CD4-positive, alpha-beta memory T cell (primary cell): ENCODE measurements at regions not wholly inside any gene's neighbourhood (a gene's known extent, or its start where the extent isn't known, plus 50 kb on each side); places are given as distances from the start of the nearest gene placed in this dataset.

Source experiments
- CTCF ChIA-PET: fragments of 350-600 bp; sonication (Branson Sonifier 250); formaldehyde crosslinking; loops from one replicate; lab custom pipeline; 2021; ENCODE audit warnings: inconsistent platforms; ENCODE audit not compliant: partially characterized antibody; lab: Charles Lee
- POLR2A ChIA-PET: fragments of 350-600 bp; sonication (Branson Sonifier 250); formaldehyde crosslinking; loops from one replicate; lab custom pipeline; 2021; ENCODE audit not compliant: partially characterized antibody; lab: Charles Lee
- DNase-seq, 5 donors: peaks; one replicate each; pipeline versions ENCODE4 v3.0.0 to v3.0.0-alpha.2; 2020 to 2022; ENCODE audit warnings: mixed read lengths in 1 of 5
- H3K27ac ChIP-seq: one replicate; pipeline ENCODE4 v1.7.0; 2013; ENCODE audit warnings: low read depth, low read length
- H3K27me3 ChIP-seq: 2 replicates; pipeline ENCODE4 v1.7.0; 2013; ENCODE audit warnings: mild to moderate bottlenecking, low read length, moderate library complexity; ENCODE audit not compliant: insufficient read depth
- H3K36me3 ChIP-seq: 2 replicates; pipeline ENCODE4 v1.7.0; 2013; ENCODE audit warnings: mild to moderate bottlenecking, low read length, moderate library complexity; ENCODE audit not compliant: insufficient read depth
- H3K4me1 ChIP-seq: 2 replicates; pipeline ENCODE4 v1.7.0; 2013; ENCODE audit warnings: mild to moderate bottlenecking, low read length, moderate library complexity; ENCODE audit not compliant: insufficient read depth
- H3K4me3 ChIP-seq, 2 donors: one replicate each; pipeline ENCODE4 v1.7.0; 2013; ENCODE audit warnings: low read length in 2 of 2, mild to moderate bottlenecking in 1 of 2
- H3K9me3 ChIP-seq, 2 donors: one replicate each; pipeline ENCODE4 v1.7.0; 2013; ENCODE audit warnings: low read length in 2 of 2, control low read depth in 1 of 2; ENCODE audit not compliant: control insufficient read depth in 1 of 2
- H3K27ac Mint-ChIP-seq, 7 donors: one replicate each; pipeline ENCODE4 v1.8.0; 2020 to 2021; ENCODE audit warnings: mixed read lengths in 7 of 7, mild to moderate bottlenecking in 6 of 7, inconsistent platforms in 3 of 7, moderate library complexity in 3 of 7
- H3K27me3 Mint-ChIP-seq, 2 donors: one replicate each; pipeline ENCODE4 v1.8.0; 2020 to 2021; ENCODE audit warnings: mixed read lengths in 2 of 2
- H3K36me3 Mint-ChIP-seq, 2 donors: one replicate each; pipeline ENCODE4 v1.8.0; 2020 to 2021; ENCODE audit warnings: mixed read lengths in 2 of 2, inconsistent platforms in 1 of 2, mild to moderate bottlenecking in 1 of 2
- H3K4me1 Mint-ChIP-seq, 4 donors: one replicate each; pipeline ENCODE4 v1.8.0; 2020 to 2021; ENCODE audit warnings: mixed read lengths in 4 of 4, mild to moderate bottlenecking in 1 of 4
- H3K4me3 Mint-ChIP-seq, 8 donors: one replicate each; pipeline ENCODE4 v1.8.0; 2020 to 2021; ENCODE audit warnings: mixed read lengths in 8 of 8, mild to moderate bottlenecking in 7 of 8, moderate library complexity in 6 of 8, inconsistent platforms in 3 of 8
- H3K9me3 Mint-ChIP-seq, 8 donors: one replicate each; pipeline ENCODE4 v1.8.0; 2020 to 2021; ENCODE audit warnings: mixed read lengths in 8 of 8, mild to moderate bottlenecking in 5 of 8, inconsistent platforms in 3 of 8, moderate library complexity in 1 of 8
- intact Hi-C: fragments of 100-400 bp; cut with micrococcal nuclease; formaldehyde crosslinking; loops from one replicate; pipeline ENCODE4 v1.15.1; 2023

- H3K27me3 ChIP-seq: no peaks in the 10 kb centered on the region
- H3K9me3 ChIP-seq: no peaks in the 10 kb centered on the region
- no peaks in the 10 kb centered on the region for H3K4me1 ChIP-seq
- no peak overlapping the region for H3K27ac ChIP-seq
- intact Hi-C loops: no loop called here
- Mint-ChIP-seq H3K4me1 (peaks cover 5 to 9% (median 7%) of the 10 kb centered on the region in 4 donors), H3K4me3 (no peak overlapping the region), H3K36me3 (peaks cover 35 to 53% of the 10 kb centered on the region in 2 donors), H3K9me3 (peaks cover 0 to 5% (median 0%) of the 10 kb centered on the region in 8 donors), H3K27me3 (no peaks in the 10 kb centered on the region), H3K27ac (no peak overlapping the region)
- no peaks in the 10 kb centered on the region for H3K36me3 ChIP-seq
- no peak for DNase-seq
- no peak overlapping the region for H3K4me3 ChIP-seq
- POLR2A ChIA-PET: no interaction called here
- CTCF ChIA-PET: interaction anchor here (1.1 kb wide), 1 partner anchor 183 kb away, joined by 3 read pairs; no protein-coding TSS in a partner anchor
Observed at GRCh38 chr10:28199941-28200340, 102.9 kb downstream of the MPP7 start.

DNA sequence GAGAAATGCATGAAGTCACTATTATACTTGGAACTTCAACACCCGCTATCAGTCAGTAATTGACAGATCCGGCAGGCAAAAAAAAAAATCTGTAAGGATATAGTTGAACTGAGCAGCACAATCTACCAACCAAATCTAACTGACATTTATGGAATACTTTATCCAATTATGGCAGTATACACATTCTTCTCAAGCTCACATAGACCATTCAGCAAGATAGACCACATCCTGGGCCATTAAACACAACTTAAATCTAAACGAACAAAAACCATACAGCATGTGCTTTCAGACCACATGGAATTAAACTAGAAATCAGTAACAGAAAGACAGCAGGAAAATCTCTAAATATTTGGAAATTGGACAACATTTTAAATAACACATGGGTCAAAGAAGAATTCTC lies 112.7 kb downstream of the MPP7 start:
- Histone ChIP-seq H3K4me1 (no peaks in the 10 kb centered on the region), H3K36me3 (no peaks in the 10 kb centered on the region), H3K27ac (no peak overlapping the region), H3K4me3 (no peak overlapping the region), H3K27me3 (no peaks in the 10 kb centered on the region), H3K9me3 (no peaks in the 10 kb centered on the region)
- Mint-ChIP-seq H3K9me3 (no peaks in the 10 kb centered on the region), H3K4me3 (no peak overlapping the region), H3K27ac (no peak overlapping the region), H3K27me3 (no peaks in the 10 kb centered on the region), H3K4me1 (peaks cover 19 to 28% (median 23%) of the 10 kb centered on the region in 4 donors), H3K36me3 (peaks cover 11 to 20% of the 10 kb centered on the region in 2 donors)
- POLR2A ChIA-PET: no interaction called here
- CTCF ChIA-PET: no interaction called here
- intact Hi-C loops: no loop called here
- no peak for DNase-seq

- Mint-ChIP-seq H3K27me3 (no peaks in the 10 kb centered on the region), H3K9me3 (no peaks in the 10 kb centered on the region), H3K36me3 (peaks cover 3 to 11% of the 10 kb centered on the region in 2 donors), H3K4me1 (peaks cover 15 to 28% (median 23%) of the 10 kb centered on the region in 4 donors), H3K4me3 (no peak overlapping the region), H3K27ac (no peak overlapping the region)
- Histone ChIP-seq H3K9me3 (no peaks in the 10 kb centered on the region), H3K4me3 (no peak overlapping the region), H3K27ac (no peak overlapping the region), H3K36me3 (no peaks in the 10 kb centered on the region), H3K27me3 (no peaks in the 10 kb centered on the region), H3K4me1 (no peaks in the 10 kb centered on the region)
- ChIA-PET CTCF (interaction anchor here (1.3 kb wide), 1 partner anchor 9 kb away, joined by 5 read pairs; no protein-coding TSS in a partner anchor), POLR2A (no interaction called here)
- DNase-seq: no peak
- intact Hi-C loops: no loop called here
Observed at GRCh38 chr10:28188526-28188925, 114.3 kb downstream of the MPP7 start.

DNA sequence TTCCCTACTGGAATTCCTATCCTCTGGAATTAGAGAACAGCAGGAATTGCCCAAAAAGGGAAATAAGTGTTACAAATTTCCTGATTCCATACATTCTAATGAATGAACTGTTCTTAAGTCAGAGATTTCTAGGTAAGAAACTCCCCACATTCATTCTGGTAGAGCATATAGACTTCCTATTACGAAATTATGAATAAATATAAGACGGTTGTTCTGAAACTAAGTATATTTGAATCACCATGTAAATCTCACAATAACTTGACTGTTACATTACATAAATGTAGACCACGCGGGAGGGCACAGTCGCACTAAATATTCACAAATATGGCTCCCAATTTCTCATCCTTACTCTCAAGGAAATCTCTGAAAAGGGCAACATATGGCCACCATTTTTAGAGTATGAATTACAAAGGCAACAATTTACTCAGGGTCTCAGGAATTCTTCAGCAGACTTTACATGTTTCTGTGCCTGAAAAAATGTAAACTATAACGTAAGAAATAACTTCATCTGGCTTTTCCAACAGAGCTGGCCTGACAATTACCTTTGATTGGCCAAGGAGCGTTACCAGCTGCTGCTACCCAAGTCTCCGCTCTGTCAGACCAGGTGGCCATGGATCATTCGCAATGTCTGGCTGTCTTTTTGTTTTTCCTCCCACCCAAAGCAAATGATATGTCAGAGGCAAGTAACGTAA lies 115.8 kb downstream of the MPP7 start:
- Histone ChIP-seq H3K9me3 (no peaks in the 10 kb centered on the region), H3K4me1 (no peaks in the 10 kb centered on the region), H3K4me3 (no peak overlapping the region), H3K27ac (no peak overlapping the region), H3K36me3 (no peaks in the 10 kb centered on the region), H3K27me3 (no peaks in the 10 kb centered on the region)
- Mint-ChIP-seq H3K4me1 (peaks cover 7 to 22% (median 18%) of the 10 kb centered on the region in 4 donors), H3K27me3 (no peaks in the 10 kb centered on the region), H3K36me3 (peaks cover 2 to 3% of the 10 kb centered on the region in 2 donors), H3K27ac (peak overlapping the region in 1 of 7 donors; percentile 14), H3K9me3 (no peaks in the 10 kb centered on the region), H3K4me3 (no peak overlapping the region)
- ChIA-PET CTCF (no interaction called here), POLR2A (no interaction called here)
- intact Hi-C loops: no loop called here
- no peak for DNase-seq

GRCh38 chr10:28186461-28186860 lies 116.4 kb downstream of the MPP7 start:
- Histone ChIP-seq H3K4me1 (no peaks in the 10 kb centered on the region), H3K27ac (no peak overlapping the region), H3K36me3 (no peaks in the 10 kb centered on the region), H3K9me3 (no peaks in the 10 kb centered on the region), H3K4me3 (no peak overlapping the region), H3K27me3 (no peaks in the 10 kb centered on the region)
- Mint-ChIP-seq H3K27ac (no peak overlapping the region), H3K36me3 (peaks cover 2 to 3% of the 10 kb centered on the region in 2 donors), H3K9me3 (no peaks in the 10 kb centered on the region), H3K4me3 (no peak overlapping the region), H3K4me1 (peaks cover 6 to 22% (median 15%) of the 10 kb centered on the region in 4 donors), H3K27me3 (no peaks in the 10 kb centered on the region)
- no peak for DNase-seq
- intact Hi-C loops: no loop called here
- ChIA-PET POLR2A (no interaction called here), CTCF (no interaction called here)

DNA sequence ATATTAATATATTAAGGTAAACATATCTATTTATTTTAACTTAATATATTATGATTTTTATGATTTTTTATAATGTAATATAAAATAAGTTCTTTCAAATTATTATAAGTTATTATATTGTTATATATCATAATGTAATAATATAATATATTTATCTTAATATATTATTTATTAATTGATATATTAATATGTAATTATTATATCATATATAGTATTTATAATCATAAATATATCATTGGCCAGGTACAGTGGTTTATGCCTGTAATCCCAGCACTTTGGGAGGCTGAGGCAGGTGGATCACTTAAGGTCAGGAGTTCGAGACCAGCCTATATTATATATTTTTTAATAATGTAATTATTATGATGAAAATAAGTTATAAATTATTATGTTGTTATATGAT lies 118.1 kb downstream of the MPP7 start:
- H3K9me3 ChIP-seq: no peaks in the 10 kb centered on the region
- no peak for DNase-seq
- ChIA-PET CTCF (no interaction called here), POLR2A (no interaction called here)
- H3K36me3 ChIP-seq: no peaks in the 10 kb centered on the region
- H3K4me3 ChIP-seq: no peak overlapping the region
- Mint-ChIP-seq H3K4me3 (no peak overlapping the region), H3K36me3 (peaks cover 2 to 3% of the 10 kb centered on the region in 2 donors), H3K4me1 (peaks cover 5 to 11% (median 8%) of the 10 kb centered on the region in 4 donors), H3K27ac (no peak overlapping the region), H3K9me3 (no peaks in the 10 kb centered on the region), H3K27me3 (no peaks in the 10 kb centered on the region)
- H3K27me3 ChIP-seq: no peaks in the 10 kb centered on the region
- intact Hi-C loops: loop anchor here (5.0 kb wide), 1 partner anchor 57 kb away; no protein-coding TSS in a partner anchor
- H3K27ac ChIP-seq: no peak overlapping the region
- H3K4me1 ChIP-seq: peaks cover 5% of the 10 kb centered on the region

GRCh38 chr10:28181478-28182096 lies 121.3 kb downstream of the MPP7 start:
- H3K27me3 ChIP-seq: no peaks in the 10 kb centered on the region
- Mint-ChIP-seq H3K9me3 (no peaks in the 10 kb centered on the region), H3K27ac (no peak overlapping the region), H3K36me3 (peaks cover 0 to 3% of the 10 kb centered on the region in 2 donors), H3K4me1 (peaks cover 22 to 32% (median 26%) of the 10 kb centered on the region in 4 donors), H3K4me3 (no peak overlapping the region), H3K27me3 (no peaks in the 10 kb centered on the region)
- POLR2A ChIA-PET: no interaction called here
- H3K27ac ChIP-seq: no peak overlapping the region
- peaks cover 24% of the 10 kb centered on the region for H3K4me1 ChIP-seq
- CTCF ChIA-PET: interaction anchor here (1.0 to 1.4 kb wide), 2 partner anchors 12 to 59 kb away, joined by 3 read pairs; no protein-coding TSS in a partner anchor
- H3K9me3 ChIP-seq: no peaks in the 10 kb centered on the region
- DNase-seq: no peak
- H3K4me3 ChIP-seq: no peak overlapping the region
- H3K36me3 ChIP-seq: no peaks in the 10 kb centered on the region
- intact Hi-C loops: loop anchor here (5.0 kb wide), 1 partner anchor 61 kb away; no protein-coding TSS in a partner anchor
